GM12864 (cell line): ENCODE measurements at regions not wholly inside any gene's neighbourhood (a gene's known extent, or its start where the extent isn't known, plus 50 kb on each side); places are given as distances from the start of the nearest gene placed in this dataset.

Experiments used
- DNase-seq: peaks from one replicate; pipeline ENCODE4 v3.0.0-alpha.2; 2011; ENCODE audit warnings: low read depth
- H3K4me3 ChIP-seq: 2 replicates; pipeline ENCODE4 v1.5.1; 2011; ENCODE audit warnings: mild to moderate bottlenecking, low read depth, low read length, control low read depth
- CTCF ChIP-seq: IDR thresholded peaks from 2 replicates; pipeline ENCODE4 v1.5.1; 2011; ENCODE audit warnings: low read depth, mild to moderate bottlenecking, moderate library complexity, low read length, control low read depth, inconsistent platforms; ENCODE audit errors: missing control alignments

DNA sequence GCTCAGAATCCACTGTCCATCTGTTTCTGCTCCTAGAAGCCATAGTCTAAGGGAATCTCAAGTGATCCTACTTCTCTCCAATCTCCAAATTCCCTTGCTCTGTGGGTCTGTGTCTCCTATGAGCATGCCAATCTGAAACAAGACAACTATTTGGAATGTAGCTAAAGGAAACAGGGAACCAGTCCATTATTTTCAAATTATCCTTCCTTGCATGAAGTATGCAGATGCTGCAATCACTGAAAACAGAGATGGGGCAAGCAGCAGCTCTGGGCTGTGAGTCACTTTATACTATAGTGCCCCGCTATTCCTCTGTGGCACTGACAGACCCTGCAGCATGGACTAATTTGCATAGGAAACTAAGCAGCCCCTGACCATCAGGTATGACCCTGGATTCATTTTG is 76.9 kb upstream of the PRSS58 start:
- DNase-seq = no peak
- no peak for TF ChIP-seq CTCF
- no peak overlapping the region for H3K4me3 ChIP-seq

DNA sequence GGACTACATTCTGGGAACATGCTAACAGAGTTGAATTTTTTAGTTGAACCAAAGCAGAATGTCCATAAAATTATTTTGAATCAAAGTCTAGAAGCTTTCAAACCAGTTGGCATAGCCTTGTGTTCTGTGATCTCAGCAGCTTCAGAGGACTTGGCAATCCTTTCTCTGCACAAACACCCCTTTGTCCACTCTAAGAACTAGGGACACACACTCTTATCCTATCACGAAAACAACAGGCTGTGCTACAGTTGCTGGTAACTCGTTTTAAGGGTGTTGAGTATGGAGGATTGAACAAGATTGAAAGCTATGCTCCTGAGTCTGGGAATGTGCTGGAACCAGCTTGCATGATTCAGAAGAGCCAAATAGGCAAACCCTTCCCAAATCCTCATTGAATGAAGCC is 76.4 kb upstream of the PRSS58 start:
- TF ChIP-seq CTCF = no peak
- DNase-seq = no peak
- no peak overlapping the region for H3K4me3 ChIP-seq

DNA sequence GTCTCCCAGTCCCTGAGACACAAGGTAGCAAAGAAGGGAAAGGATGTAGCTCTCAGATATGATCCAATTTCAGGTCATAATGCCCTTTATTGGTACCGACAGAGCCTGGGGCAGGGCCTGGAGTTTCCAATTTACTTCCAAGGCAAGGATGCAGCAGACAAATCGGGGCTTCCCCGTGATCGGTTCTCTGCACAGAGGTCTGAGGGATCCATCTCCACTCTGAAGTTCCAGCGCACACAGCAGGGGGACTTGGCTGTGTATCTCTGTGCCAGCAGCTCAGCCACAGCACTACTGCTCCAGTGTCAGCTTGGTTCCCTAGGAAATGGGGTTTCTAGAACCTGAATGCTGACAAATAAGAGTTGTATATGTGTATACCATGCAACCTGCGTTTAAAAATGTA is 74.6 kb upstream of the PRSS58 start:
- H3K4me3 ChIP-seq = no peak overlapping the region
- no peak for DNase-seq
- no peak for TF ChIP-seq CTCF

DNA sequence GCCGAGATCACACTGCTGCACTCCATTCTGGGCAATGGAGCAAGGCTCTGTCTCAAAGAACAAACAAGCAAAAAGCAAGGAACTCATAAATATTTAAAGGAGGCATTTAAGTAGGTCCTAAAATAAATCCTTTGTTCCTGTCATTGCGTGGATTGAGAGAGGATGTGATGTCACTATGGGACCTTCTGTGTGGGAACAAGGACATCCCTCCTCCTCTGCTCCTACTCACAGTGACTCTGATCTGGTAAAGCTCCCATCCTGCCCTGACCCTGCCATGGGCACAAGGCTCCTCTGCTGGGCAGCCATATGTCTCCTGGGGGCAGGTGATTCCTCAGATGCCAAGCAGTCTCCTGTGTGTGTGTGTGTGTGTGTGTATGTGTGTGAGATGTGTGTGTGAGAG is 74.1 kb upstream of the PRSS58 start:
- H3K4me3 ChIP-seq = no peak overlapping the region
- no peak for DNase-seq
- TF ChIP-seq CTCF = no peak

DNA sequence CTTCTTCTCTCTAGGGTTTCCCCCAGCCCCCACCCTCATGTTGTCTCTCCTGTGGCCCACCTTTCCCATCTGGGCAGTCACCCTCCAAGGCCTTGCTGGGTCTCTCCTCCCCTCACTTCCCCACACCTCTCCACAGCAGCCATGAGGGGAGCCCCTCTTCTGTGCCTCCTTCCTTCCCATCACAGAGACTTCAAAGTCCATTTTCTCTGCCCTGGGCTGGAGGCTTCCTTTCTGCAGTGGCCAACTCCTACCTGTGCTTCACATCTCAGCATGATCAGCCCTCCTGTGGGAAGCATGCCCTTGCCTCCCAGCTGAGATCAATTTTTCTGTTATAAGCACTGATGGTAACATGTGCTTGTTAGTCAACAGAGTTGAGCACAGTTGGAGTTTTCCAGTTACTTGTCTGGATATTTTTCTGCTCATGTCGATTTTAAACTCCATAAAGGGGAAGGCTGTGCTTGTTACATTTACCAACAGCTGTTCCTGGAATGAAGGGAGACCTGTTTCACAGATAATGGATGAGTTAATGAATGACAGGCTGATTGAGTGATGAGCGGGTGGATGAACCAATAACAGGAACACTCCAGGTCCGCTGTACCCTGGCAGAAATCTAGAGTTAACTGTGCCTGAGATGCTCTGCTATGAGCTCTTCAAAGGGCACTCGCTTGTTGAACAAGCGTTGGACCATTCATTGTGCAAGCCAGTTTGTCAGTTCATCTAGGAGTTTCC is 71.4 kb upstream of the PRSS58 start:
- H3K4me3 ChIP-seq = no peak overlapping the region
- TF ChIP-seq CTCF = no peak
- DNase-seq = no peak

DNA sequence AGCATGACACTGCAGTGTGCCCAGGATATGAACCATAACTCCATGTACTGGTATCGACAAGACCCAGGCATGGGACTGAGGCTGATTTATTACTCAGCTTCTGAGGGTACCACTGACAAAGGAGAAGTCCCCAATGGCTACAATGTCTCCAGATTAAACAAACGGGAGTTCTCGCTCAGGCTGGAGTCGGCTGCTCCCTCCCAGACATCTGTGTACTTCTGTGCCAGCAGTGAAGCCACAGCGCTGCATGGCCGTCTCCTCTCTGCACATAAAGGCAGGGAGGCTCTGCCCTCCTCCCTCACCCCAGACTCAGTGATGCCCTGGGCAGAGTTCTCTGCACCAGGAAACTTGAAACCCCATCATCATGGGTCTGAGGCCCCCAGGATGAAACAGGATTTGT is 70.7 kb upstream of the PRSS58 start:
- DNase-seq = no peak
- no peak overlapping the region for H3K4me3 ChIP-seq
- TF ChIP-seq CTCF = no peak
